ENCODE measurements at regions not wholly inside any gene's neighbourhood (a gene's known extent, or its start where the extent isn't known, plus 50 kb on each side); places are given as distances from the start of the nearest gene placed in this dataset.

- Histone ChIP-seq H3K36me3 (ENCODE audit: control insufficient read depth in 2 of 2, insufficient read depth in 2 of 2, low read length in 1 of 2) (no peaks in the 10 kb centered on the region), H3K27ac (ENCODE audit: control insufficient read depth, insufficient read depth) (no peak overlapping the region), H3K4me1 (ENCODE audit: control insufficient read depth, insufficient read depth, low read length) (no peaks in the 10 kb centered on the region), H2AFZ (ENCODE audit: control insufficient read depth, low read depth, low read length) (no peak overlapping the region), H3K9me3 (replicated peaks; ENCODE audit: control insufficient read depth, insufficient read depth, low read length) (no peaks in the 10 kb centered on the region; the same call in 2 of the 3 replicates), H3K4me3 (no peak overlapping the region), H3K27me3 (replicated peaks in 1 of 2; ENCODE audit: control insufficient read depth in 2 of 2, insufficient read depth in 2 of 2, low read length in 1 of 2) (no peaks in the 10 kb centered on the region), H4K20me1 (ENCODE audit: control insufficient read depth, insufficient read depth) (no peaks in the 10 kb centered on the region), H3K9ac (ENCODE audit: control insufficient read depth, insufficient read depth, low read length) (no peak overlapping the region), H3K79me2 (ENCODE audit: control insufficient read depth, insufficient read depth, low read length) (no peaks in the 10 kb centered on the region), H3K4me2 (ENCODE audit: control insufficient read depth, insufficient read depth) (no peak overlapping the region)
- FAIRE-seq (no peak), DNase-seq (ENCODE audit: low read depth, low spot score) (no peak), ATAC-seq (no peak)
- no peak for TF ChIP-seq IKZF1 (conservative IDR thresholded peaks at IDR 0.05)
- no peak for TF ChIP-seq BHLHE40 (IDR thresholded peaks at IDR 0.05; ENCODE audit: borderline replicate concordance in 1 of 2, low read depth in 2 of 2, low read length in 1 of 2)
- no peak for TF ChIP-seq HCFC1 (IDR thresholded peaks at IDR 0.05; ENCODE audit: low read length)
- no peak for TF ChIP-seq YBX1 (IDR thresholded peaks at IDR 0.05)
- TF ChIP-seq ATF2 (IDR thresholded peaks at IDR 0.05; ENCODE audit: low read length): no peak
- TF ChIP-seq TBL1XR1 (IDR thresholded peaks at IDR 0.05; ENCODE audit: low read depth, low read length): no peak
- TF ChIP-seq DPF2 (IDR thresholded peaks at IDR 0.05): no peak
- TF ChIP-seq ZNF622 (IDR thresholded peaks at IDR 0.05): no peak
- TF ChIP-seq POLR2AphosphoS5 (IDR thresholded peaks at IDR 0.05; ENCODE audit: low read length): no peak
- TF ChIP-seq ZNF24 (IDR thresholded peaks at IDR 0.05): no peak
- TF ChIP-seq PAX8 (IDR thresholded peaks at IDR 0.05): no peak
- TF ChIP-seq NKRF (conservative IDR thresholded peaks at IDR 0.05): no peak
- no peak for TF ChIP-seq CREB1 (IDR thresholded peaks at IDR 0.05; ENCODE audit: low read depth)
- TF ChIP-seq TCF7 (IDR thresholded peaks at IDR 0.05; ENCODE audit: borderline replicate concordance): no peak
- TF ChIP-seq MXI1 (IDR thresholded peaks at IDR 0.05; ENCODE audit: low read depth, low read length): no peak
- TF ChIP-seq FOXK2 (IDR thresholded peaks at IDR 0.05): no peak
- no peak for TF ChIP-seq E4F1 (IDR thresholded peaks at IDR 0.05; ENCODE audit: borderline replicate concordance, partially characterized antibody)
- TF ChIP-seq SMAD5 (IDR thresholded peaks at IDR 0.05; ENCODE audit: low read depth): no peak
- in situ Hi-C loops (cut with MboI): no loop called here
- ChIA-PET POLR2A (no interaction called here), RAD21 (ENCODE audit: unreplicated experiment) (no interaction called here), SMC1A (ENCODE audit: uncharacterized antibody, unreplicated experiment) (no interaction called here), CTCF (no interaction called here)
- no TSS peak for BruUV-seq (replicated peaks)
- intact Hi-C loops (cut with micrococcal nuclease; ENCODE audit: unreplicated experiment): no loop called here
Measured at GRCh38 chr5:74098941-74099340, 472.9 kb downstream of the ARHGEF28 start.
